ENCODE measurements at regions not wholly inside any gene's neighbourhood (a gene's known extent, or its start where the extent isn't known, plus 50 kb on each side); places are given as distances from the start of the nearest gene placed in this dataset.

DNA sequence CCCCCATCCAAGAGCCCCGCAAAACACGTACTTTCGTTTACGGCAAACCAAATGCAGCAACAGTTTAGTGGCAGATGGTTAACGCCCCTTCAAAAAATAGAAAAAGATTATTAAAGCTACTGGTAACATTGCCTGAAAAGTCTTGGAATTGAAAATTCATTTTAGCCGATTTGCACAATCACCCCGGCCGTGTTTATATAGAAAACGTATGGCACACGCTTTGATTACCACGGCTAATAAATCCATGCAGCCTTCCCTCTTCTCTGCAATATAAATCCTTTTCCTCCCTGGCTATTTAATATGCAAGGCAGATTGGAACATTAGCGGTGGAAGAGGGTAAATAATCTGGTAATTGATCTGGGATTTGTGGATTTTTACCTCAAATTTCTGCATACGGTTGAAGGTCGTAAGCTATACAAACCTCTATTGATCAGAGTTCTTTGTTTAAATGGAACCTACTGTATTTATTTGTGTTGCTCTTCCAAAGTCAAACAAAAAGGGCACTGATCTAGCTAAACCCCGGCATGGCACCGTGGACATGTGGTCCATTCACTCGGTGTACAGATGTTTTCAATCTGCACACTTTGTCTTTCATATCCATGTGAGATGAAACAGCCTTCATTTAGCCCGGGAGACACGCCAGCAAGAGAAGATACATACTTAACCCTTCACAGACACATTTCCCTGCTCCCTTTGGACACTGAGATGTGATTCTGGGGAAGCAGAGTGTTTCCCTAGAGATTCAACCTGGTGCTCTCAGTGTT is 238.1 kb upstream of the MAF start:
- no peak for TF ChIP-seq CTCF (IDR thresholded peaks at IDR 0.05; ENCODE audit: low read depth, low read length, poor library complexity, severe bottlenecking)
- TF ChIP-seq EZH2phosphoT487 (IDR thresholded peaks at IDR 0.05; ENCODE audit: borderline replicate concordance, low read length): no peak

Measured in DOHH2 (cell line).